ENCODE measurements at regions not wholly inside any gene's neighbourhood (a gene's known extent, or its start where the extent isn't known, plus 50 kb on each side); places are given as distances from the start of the nearest gene placed in this dataset.

GRCh38 chr4:138297743-138298405 is 55.7 kb upstream of the SLC7A11 start:
- TF ChIP-seq CTCF (conservative IDR thresholded peaks at IDR 0.05; ENCODE audit: low read length) (no peak), EZH2phosphoT487 (IDR thresholded peaks at IDR 0.05; ENCODE audit: borderline replicate concordance) (no peak)
